ENCODE measurements at regions not wholly inside any gene's neighbourhood (a gene's known extent, or its start where the extent isn't known, plus 50 kb on each side); places are given as distances from the start of the nearest gene placed in this dataset.

GRCh38 chr4:116539744-116540143 lies 545.6 kb downstream of the TRAM1L1 start:
- intact Hi-C loops (cut with micrococcal nuclease) (no loop called here), dilution Hi-C loops (cut with HindIII; ENCODE audit: low sequenced_read_pairs, unreplicated experiment) (no loop called here), in situ Hi-C loops (cut with MboI; ENCODE audit: low sequenced_read_pairs) (no loop called here)
- Histone ChIP-seq H3K4me2 (ENCODE audit: low read depth, low read length) (no peak overlapping the region), H3K9me1 (ENCODE audit: insufficient read depth, low read length) (no peaks in the 10 kb centered on the region), H3K9ac (ENCODE audit: low read depth, low read length) (no peak overlapping the region), H3K4me3 (ENCODE audit: insufficient read depth, low read depth, low read length) (no peak overlapping the region), H3K9me3 (ENCODE audit: control insufficient read depth, insufficient read depth, low read length) (peaks cover 4% of the 10 kb centered on the region; the same call in 1 of the 2 replicates), H3K27me3 (ENCODE audit: control insufficient read depth, insufficient read depth, low read length) (no peaks in the 10 kb centered on the region), H3K14ac (replicated peaks; ENCODE audit: low read depth, low read length) (no peak overlapping the region), H3K4ac (ENCODE audit: low read depth, low read length) (no peak overlapping the region), H3K27ac (ENCODE audit: insufficient read depth, low read length) (no peak overlapping the region), H3K18ac (ENCODE audit: low read depth, low read length) (no peak overlapping the region), H2AFZ (replicated peaks; ENCODE audit: low read length, poor library complexity) (no peak overlapping the region), H2AK9ac (replicated peaks; ENCODE audit: low read depth, low read length, poor library complexity) (no peak overlapping the region), H4K91ac (ENCODE audit: insufficient read depth, low read depth, low read length) (no peak overlapping the region), H3K4me1 (ENCODE audit: control insufficient read depth, insufficient read depth, low read length) (no peaks in the 10 kb centered on the region), H3K23ac (ENCODE audit: low read depth, low read length) (no peak overlapping the region), H3K36me3 (ENCODE audit: control insufficient read depth, insufficient read depth, low read length) (no peaks in the 10 kb centered on the region), H2BK120ac (ENCODE audit: low read depth, low read length) (no peak overlapping the region), H2BK15ac (ENCODE audit: low read depth, low read length) (no peak overlapping the region), H2BK5ac (ENCODE audit: low read depth, low read length, poor library complexity, severe bottlenecking) (no peak overlapping the region), H2BK20ac (ENCODE audit: low read depth, low read length) (no peak overlapping the region), H4K5ac (ENCODE audit: low read depth, low read length) (no peak overlapping the region), H2AK5ac (ENCODE audit: low read depth, low read length) (no peak overlapping the region), H3K79me1 (ENCODE audit: low read depth in 1 of 2, low read length in 2 of 2) (no peaks in the 10 kb centered on the region), H3K56ac (ENCODE audit: extremely low read depth, insufficient read depth, low read length) (no peak overlapping the region), H4K8ac (ENCODE audit: low read depth in 2 of 2, low read length in 2 of 2) (no peak overlapping the region), H4K20me1 (ENCODE audit: insufficient read depth, low read length) (no peaks in the 10 kb centered on the region)
- BruUV-seq (replicated peaks): no TSS peak
- no peak for ATAC-seq (ENCODE audit: low read depth)
- CTCF ChIA-PET: no interaction called here
- TF ChIP-seq MAFK (IDR thresholded peaks at IDR 0.05; ENCODE audit: low read depth, low read length): no peak
- no peak for TF ChIP-seq RAD21 (IDR thresholded peaks at IDR 0.05; ENCODE audit: low read length)
- POLR2A ChIA-PET (ENCODE audit: unreplicated experiment): no interaction called here
- no peak for DNase-seq
- no CpG with 5 or more reads among the region's 3 CpGs for WGBS, 2 experiments (ENCODE audit: extremely low coverage in 2 of 2, insufficient read length in 1 of 2)

Measured in IMR-90 (cell line).